Prostate gland (tissue), 2 donors: ENCODE measurements at regions not wholly inside any gene's neighbourhood (a gene's known extent, or its start where the extent isn't known, plus 50 kb on each side); places are given as distances from the start of the nearest gene placed in this dataset.

Source experiments
- CTCF ChIP-seq, 4 experiments: fragments of 200-600 bp in 2 of 4; fragments of 450-650 bp in 2 of 4; sonication (generic) in 2 of 4; IDR thresholded peaks; 1 replicate in 3 of 4; 2 replicates in 1 of 4; pipeline ENCODE4 v1.5.1; 2016 to 2019; ENCODE audit warnings: antibody characterized with exemption in 4 of 4, mild to moderate bottlenecking in 2 of 4, moderate library complexity in 2 of 4
- POLR2A ChIP-seq: fragments of 450-650 bp; IDR thresholded peaks from one replicate; pipeline ENCODE4 v1.6.1; 2016; ENCODE audit warnings: antibody characterized with exemption, mild to moderate bottlenecking
- POLR2AphosphoS5 ChIP-seq: sonication (generic); formaldehyde crosslinking; IDR thresholded peaks from one replicate; pipeline ENCODE4 v1.6.1; 2017; ENCODE audit warnings: antibody characterized with exemption

DNA sequence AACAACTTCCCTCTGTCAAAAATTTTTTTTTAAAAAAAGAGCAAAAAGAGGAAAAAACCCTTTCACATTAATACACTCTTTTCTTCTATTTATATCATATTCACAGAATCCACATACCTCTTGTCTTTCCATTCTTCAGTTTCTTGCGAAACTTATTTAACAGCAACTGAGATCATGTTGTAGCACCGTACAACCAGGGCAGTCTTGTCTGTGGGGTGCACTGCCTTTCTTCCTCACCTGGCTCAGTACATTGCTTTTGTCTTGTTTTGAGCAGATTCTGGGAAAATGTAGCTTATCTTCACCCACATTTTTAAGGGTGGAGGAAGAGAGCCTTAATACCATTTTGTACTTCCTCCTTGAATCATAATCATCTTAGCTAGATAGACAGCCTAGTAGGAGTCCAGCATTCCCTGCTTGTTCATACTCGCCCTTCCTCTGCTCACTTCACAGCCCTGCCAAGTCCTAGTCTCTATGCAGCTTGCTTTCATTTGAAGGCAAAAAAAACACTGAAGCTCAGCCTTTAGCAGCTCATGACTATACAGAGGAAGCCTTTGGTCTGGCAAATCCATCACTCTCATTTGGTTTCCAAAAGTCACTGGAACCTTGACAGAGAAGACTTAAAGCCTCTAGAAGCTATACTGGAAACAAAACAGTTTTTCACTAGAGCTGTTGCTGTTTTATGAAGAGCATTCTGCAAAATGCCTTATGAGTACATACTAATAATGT, 140.6 kb upstream of the BANK1 start:
- TF ChIP-seq CTCF (IDR thresholded peaks at IDR 0.05) (no peak), POLR2A (no peak), POLR2AphosphoS5 (peak; percentile 59)
